Astrocyte of the spinal cord (primary cell): ENCODE measurements at regions not wholly inside any gene's neighbourhood (a gene's known extent, or its start where the extent isn't known, plus 50 kb on each side); places are given as distances from the start of the nearest gene placed in this dataset.

Source experiments
- DNase-seq: peaks from one replicate; pipeline ENCODE4 v3.0.0; 2011; ENCODE audit warnings: low read depth, low spot score
- H3K4me3 ChIP-seq: 2 replicates; pipeline ENCODE4 v1.5.1; 2011; ENCODE audit warnings: low read depth, mild to moderate bottlenecking, low read length, moderate library complexity
- in situ Hi-C: cut with HindIII; loops from 2 replicates; pipeline ENCODE4 v1.10.0; 2017; ENCODE audit warnings: low sequenced_read_pairs
- TF ChIP-seq, protein P1 (sequence below): IDR thresholded peaks from 2 replicates; pipeline ENCODE4 v1.5.1; 2012; ENCODE audit warnings: low read depth, mild to moderate bottlenecking, low read length, inconsistent platforms

DNA sequence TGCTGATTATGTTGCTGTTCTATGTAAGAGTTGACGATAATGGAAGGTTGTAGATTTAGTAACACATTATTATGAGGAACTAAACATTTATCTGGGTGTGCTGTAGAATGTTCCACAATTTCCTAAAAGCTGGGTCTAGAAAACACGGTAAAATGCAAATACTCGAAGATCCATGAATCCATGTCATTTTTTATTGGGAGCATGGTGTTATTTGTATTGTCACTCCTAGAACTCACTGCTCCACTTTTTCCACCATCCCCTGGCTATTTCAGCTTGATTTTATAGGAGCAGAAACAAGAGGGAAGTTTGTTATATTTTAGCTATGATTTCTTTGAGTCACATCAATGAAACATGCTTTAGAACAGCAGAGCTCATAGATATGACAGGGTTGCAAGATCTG, 155.0 kb upstream of the ANK2 start:
- no peak overlapping the region for H3K4me3 ChIP-seq
- TF ChIP-seq, protein P1, sequence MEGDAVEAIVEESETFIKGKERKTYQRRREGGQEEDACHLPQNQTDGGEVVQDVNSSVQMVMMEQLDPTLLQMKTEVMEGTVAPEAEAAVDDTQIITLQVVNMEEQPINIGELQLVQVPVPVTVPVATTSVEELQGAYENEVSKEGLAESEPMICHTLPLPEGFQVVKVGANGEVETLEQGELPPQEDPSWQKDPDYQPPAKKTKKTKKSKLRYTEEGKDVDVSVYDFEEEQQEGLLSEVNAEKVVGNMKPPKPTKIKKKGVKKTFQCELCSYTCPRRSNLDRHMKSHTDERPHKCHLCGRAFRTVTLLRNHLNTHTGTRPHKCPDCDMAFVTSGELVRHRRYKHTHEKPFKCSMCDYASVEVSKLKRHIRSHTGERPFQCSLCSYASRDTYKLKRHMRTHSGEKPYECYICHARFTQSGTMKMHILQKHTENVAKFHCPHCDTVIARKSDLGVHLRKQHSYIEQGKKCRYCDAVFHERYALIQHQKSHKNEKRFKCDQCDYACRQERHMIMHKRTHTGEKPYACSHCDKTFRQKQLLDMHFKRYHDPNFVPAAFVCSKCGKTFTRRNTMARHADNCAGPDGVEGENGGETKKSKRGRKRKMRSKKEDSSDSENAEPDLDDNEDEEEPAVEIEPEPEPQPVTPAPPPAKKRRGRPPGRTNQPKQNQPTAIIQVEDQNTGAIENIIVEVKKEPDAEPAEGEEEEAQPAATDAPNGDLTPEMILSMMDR: no peak
- DNase-seq: no peak
- in situ Hi-C loops: no loop called here

GRCh38 chr4:112894951-112895350, 154.5 kb upstream of the ANK2 start:
- no peak for DNase-seq
- TF ChIP-seq, protein P1: no peak
- H3K4me3 ChIP-seq: no peak overlapping the region
- in situ Hi-C loops: no loop called here

DNA sequence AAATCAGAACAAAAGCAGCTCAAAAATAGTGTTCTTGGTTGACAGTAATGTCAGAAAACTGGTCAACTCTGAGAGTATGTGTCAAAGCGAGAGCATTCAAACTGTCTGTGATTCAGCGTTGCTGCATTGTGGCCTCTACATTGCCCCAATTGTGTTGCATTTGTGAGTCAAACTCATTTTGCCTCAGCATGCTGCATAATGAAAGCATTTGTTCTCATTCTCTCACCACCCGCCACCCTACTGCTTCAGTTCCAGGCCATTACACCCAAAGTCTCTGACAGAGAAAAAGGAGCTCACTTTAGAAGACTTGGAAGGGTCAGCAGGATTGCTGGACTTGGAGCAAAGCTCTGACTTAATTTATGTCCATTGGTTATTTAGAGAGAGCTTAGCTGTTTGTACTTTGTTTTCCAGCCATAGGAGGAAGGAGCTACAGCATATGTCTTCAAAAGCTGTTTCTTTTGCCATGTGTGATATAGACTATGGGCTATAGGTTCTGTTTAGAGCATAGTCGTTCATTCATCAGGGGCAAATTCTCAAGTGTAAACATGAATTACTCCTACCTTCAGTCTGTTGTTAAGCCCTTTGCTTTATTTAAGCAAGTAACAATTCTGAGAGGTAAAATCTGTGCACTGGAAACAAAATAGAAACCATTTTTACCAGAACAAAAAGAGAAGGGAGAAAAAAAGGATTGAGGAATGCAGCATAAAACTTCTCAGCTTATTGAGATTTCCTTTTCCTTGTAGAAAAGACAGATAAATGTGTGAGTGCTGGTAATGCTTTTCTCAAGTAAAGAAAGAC, 153.4 kb upstream of the ANK2 start:
- no peak overlapping the region for H3K4me3 ChIP-seq
- peak; percentile 75 for DNase-seq
- TF ChIP-seq, protein P1: no peak
- in situ Hi-C loops: no loop called here

DNA sequence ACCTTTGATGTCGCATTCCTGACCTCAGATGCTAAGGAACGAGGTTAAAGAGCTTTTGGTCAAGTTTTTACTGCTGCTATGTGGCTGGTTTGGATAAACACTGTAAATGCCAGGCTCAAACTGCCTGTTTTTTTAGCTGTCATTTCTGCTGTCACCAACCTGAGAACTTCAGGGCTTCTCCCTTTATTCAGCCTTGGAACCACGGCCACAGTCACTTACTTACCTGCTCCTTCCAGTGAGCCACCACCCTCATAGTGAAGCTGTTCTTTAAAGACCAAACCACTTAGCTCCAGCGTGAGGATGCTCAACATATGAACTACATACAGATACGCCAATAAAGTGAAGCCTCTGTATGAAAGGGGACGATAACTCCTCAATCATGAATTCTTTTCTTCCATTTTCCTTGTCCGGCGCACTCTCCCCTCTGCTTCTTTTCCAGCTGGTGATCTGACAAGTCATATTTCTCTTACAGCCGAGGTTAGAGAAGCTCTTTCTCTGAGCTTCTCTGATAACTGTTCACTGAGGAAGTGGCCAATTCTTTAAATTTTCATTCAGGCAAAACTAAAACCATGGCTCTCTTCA, 152.8 kb upstream of the ANK2 start:
- TF ChIP-seq, protein P1: no peak
- DNase-seq: no peak
- in situ Hi-C loops: no loop called here
- H3K4me3 ChIP-seq: no peak overlapping the region

GRCh38 chr4:112897543-112897942, 151.9 kb upstream of the ANK2 start:
- DNase-seq: no peak
- H3K4me3 ChIP-seq: no peak overlapping the region
- in situ Hi-C loops: no loop called here
- TF ChIP-seq, protein P1: no peak

- no peak overlapping the region for H3K4me3 ChIP-seq
- TF ChIP-seq, protein P1: no peak
- peak; percentile 18 for DNase-seq
- in situ Hi-C loops: no loop called here
These were observed 150.9 kb upstream of the ANK2 start for GRCh38 chr4:112898357-112899141.
